Neural progenitor cell (in vitro differentiated cells): ENCODE measurements at regions not wholly inside any gene's neighbourhood (a gene's known extent, or its start where the extent isn't known, plus 50 kb on each side); places are given as distances from the start of the nearest gene placed in this dataset.

Source experiments
- DNase-seq: peaks from one replicate; pipeline ENCODE4 v3.0.0-alpha.2; 2016; ENCODE audit warnings: low spot score
- H2AFZ ChIP-seq: fragments of 200-600 bp; sonication (generic); replicated peaks from 2 replicates; pipeline ENCODE4 v1.6.1; 2016; ENCODE audit warnings: antibody characterized with exemption
- H3F3A ChIP-seq: fragments of 200-600 bp; sonication (generic); 2 replicates; pipeline ENCODE4 v1.6.1; 2016; ENCODE audit warnings: antibody characterized with exemption, low read depth
- H3K27ac ChIP-seq: fragments of 200-600 bp; sonication (generic); 2 replicates; pipeline ENCODE4 v1.5.1; 2016; ENCODE audit warnings: mild to moderate bottlenecking
- H3K27me3 ChIP-seq: fragments of 200-600 bp; sonication (generic); 2 replicates; pipeline ENCODE4 v1.6.1; 2016; ENCODE audit warnings: mild to moderate bottlenecking, moderate library complexity
- H3K36me3 ChIP-seq: fragments of 200-600 bp; sonication (generic); 2 replicates; pipeline ENCODE4 v1.5.1; 2016
- H3K4me1 ChIP-seq: fragments of 200-600 bp; sonication (generic); 2 replicates; pipeline ENCODE4 v1.6.1; 2016; ENCODE audit warnings: mixed run types
- H3K4me2 ChIP-seq: fragments of 200-600 bp; sonication (generic); 2 replicates; pipeline ENCODE4 v1.6.1; 2016
- H3K4me3 ChIP-seq: fragments of 200-600 bp; sonication (generic); 2 replicates; pipeline ENCODE4 v1.5.1; 2016
- H3K79me2 ChIP-seq: fragments of 200-600 bp; sonication (generic); 2 replicates; pipeline ENCODE4 v1.6.1; 2016; ENCODE audit warnings: low read depth
- H3K9ac ChIP-seq: fragments of 200-600 bp; sonication (generic); 2 replicates; pipeline ENCODE4 v1.6.1; 2016
- H3K9me3 ChIP-seq: fragments of 200-600 bp; sonication (generic); 2 replicates; pipeline ENCODE4 v1.5.1; 2016; ENCODE audit warnings: low read depth
- H4K20me1 ChIP-seq: fragments of 200-600 bp; sonication (generic); 2 replicates; pipeline ENCODE4 v1.6.1; 2016; ENCODE audit warnings: low read depth
- H3K27ac Mint-ChIP-seq: 3 replicates; pipeline ENCODE4 v1.8.0; 2021; ENCODE audit warnings: mixed read lengths
- H3K27me3 Mint-ChIP-seq: 2 replicates; pipeline ENCODE4 v1.8.0; 2022; ENCODE audit warnings: low read depth, mild to moderate bottlenecking, inconsistent platforms, moderate library complexity, mixed read lengths; ENCODE audit not compliant: insufficient read depth
- H3K36me3 Mint-ChIP-seq: 3 replicates; pipeline ENCODE4 v1.8.0; 2021; ENCODE audit warnings: mixed read lengths
- H3K4me1 Mint-ChIP-seq: 3 replicates; pipeline ENCODE4 v1.8.0; 2021; ENCODE audit warnings: mixed read lengths
- H3K4me3 Mint-ChIP-seq: 3 replicates; pipeline ENCODE4 v1.8.0; 2021; ENCODE audit warnings: mild to moderate bottlenecking, moderate library complexity, mixed read lengths
- H3K9me3 Mint-ChIP-seq: 3 replicates; pipeline ENCODE4 v1.8.0; 2020; ENCODE audit warnings: mixed read lengths
- EZH2 ChIP-seq: fragments of 200-600 bp; sonication (generic); IDR thresholded peaks from 2 replicates; pipeline ENCODE4 v1.6.1; 2017; ENCODE audit warnings: antibody characterized with exemption, mild to moderate bottlenecking, moderate library complexity
- EZH2phosphoT487 ChIP-seq: fragments of 200-600 bp; sonication (generic); IDR thresholded peaks from 2 replicates; pipeline ENCODE4 v1.6.1; 2017; ENCODE audit warnings: antibody characterized with exemption
- TF ChIP-seq, protein P1 (sequence below): fragments of 200-600 bp; sonication (generic); IDR thresholded peaks from 2 replicates; pipeline ENCODE4 v1.5.1; 2017; ENCODE audit warnings: antibody characterized with exemption, mild to moderate bottlenecking

DNA sequence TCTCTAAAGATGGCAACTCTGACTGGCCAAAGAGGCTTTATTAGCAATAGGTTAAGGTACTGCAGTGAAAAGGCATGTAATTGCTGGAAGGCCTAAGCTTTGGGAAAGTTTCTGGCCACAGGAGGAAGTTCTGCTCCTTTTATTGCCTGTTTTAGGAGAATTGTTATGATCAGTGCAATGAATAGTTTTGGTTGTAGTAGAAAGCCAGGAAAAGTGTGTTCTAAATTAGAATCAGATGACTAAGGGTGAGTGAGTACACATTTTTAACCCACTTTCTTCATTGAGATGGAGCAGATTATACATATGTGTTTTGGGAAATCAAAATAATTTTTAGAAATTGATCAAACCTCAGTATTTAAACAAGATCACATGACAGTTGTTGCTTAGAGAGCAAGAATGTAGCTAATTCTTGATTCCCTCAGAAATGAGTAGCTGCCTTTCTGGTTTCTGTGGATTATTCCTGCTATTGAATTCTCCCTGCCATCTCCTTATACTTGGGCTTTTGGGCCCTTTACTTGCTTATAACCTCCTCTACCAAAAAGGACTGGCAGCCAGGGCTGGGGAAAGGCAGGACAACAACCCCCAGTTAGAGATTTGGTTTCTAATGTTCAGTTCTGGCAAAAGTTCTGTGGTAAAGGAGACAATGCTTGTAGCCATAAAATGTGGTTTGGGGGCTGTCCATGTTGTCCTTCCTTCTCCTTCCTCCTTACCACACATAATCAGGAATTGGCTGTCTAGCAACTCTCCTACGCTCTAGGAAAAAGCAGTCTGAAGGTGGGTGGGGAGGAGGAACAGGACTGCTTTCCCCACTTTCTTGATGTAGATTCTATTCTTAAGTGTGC lies 217.1 kb downstream of the SLC38A4 start:
- no peak overlapping the region for H3K4me2 ChIP-seq
- no peak overlapping the region for H3K27ac ChIP-seq
- H3K27ac Mint-ChIP-seq: no peak overlapping the region

GRCh38 chr12:46604684-46605083 lies 221.1 kb downstream of the SLC38A4 start:
- H3K9me3 ChIP-seq: no peaks in the 10 kb centered on the region
- no peak for DNase-seq
- H3K4me1 ChIP-seq: no peaks in the 10 kb centered on the region
- H3K27me3 Mint-ChIP-seq: no peaks in the 10 kb centered on the region
- no peaks in the 10 kb centered on the region for H3K4me1 Mint-ChIP-seq
- H3K9me3 Mint-ChIP-seq: peaks cover 5% of the 10 kb centered on the region
- H4K20me1 ChIP-seq: no peaks in the 10 kb centered on the region
- no peaks in the 10 kb centered on the region for H3K27me3 ChIP-seq
- H2AFZ ChIP-seq: no peak overlapping the region
- H3K4me3 Mint-ChIP-seq: no peak overlapping the region
- no peak overlapping the region for H3K27ac Mint-ChIP-seq
- no peak overlapping the region for H3K9ac ChIP-seq
- H3K4me3 ChIP-seq: no peak overlapping the region
- H3K36me3 Mint-ChIP-seq: no peaks in the 10 kb centered on the region
- H3F3A ChIP-seq: no peaks in the 10 kb centered on the region
- no peak overlapping the region for H3K27ac ChIP-seq
- TF ChIP-seq EZH2phosphoT487 (no peak), EZH2 (no peak)
- TF ChIP-seq, protein P1, sequence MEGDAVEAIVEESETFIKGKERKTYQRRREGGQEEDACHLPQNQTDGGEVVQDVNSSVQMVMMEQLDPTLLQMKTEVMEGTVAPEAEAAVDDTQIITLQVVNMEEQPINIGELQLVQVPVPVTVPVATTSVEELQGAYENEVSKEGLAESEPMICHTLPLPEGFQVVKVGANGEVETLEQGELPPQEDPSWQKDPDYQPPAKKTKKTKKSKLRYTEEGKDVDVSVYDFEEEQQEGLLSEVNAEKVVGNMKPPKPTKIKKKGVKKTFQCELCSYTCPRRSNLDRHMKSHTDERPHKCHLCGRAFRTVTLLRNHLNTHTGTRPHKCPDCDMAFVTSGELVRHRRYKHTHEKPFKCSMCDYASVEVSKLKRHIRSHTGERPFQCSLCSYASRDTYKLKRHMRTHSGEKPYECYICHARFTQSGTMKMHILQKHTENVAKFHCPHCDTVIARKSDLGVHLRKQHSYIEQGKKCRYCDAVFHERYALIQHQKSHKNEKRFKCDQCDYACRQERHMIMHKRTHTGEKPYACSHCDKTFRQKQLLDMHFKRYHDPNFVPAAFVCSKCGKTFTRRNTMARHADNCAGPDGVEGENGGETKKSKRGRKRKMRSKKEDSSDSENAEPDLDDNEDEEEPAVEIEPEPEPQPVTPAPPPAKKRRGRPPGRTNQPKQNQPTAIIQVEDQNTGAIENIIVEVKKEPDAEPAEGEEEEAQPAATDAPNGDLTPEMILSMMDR: no peak
- H3K4me2 ChIP-seq: no peak overlapping the region
- no peaks in the 10 kb centered on the region for H3K79me2 ChIP-seq
- no peaks in the 10 kb centered on the region for H3K36me3 ChIP-seq

More for the DNA sequence above, 217.1 kb downstream of the SLC38A4 start:
- Histone ChIP-seq H3K4me3 (no peak overlapping the region), H3K9me3 (no peaks in the 10 kb centered on the region), H3K36me3 (no peaks in the 10 kb centered on the region), H2AFZ (no peak overlapping the region), H3K27me3 (no peaks in the 10 kb centered on the region), H4K20me1 (no peaks in the 10 kb centered on the region), H3K9ac (no peak overlapping the region), H3K4me1 (no peaks in the 10 kb centered on the region), H3F3A (no peaks in the 10 kb centered on the region), H3K79me2 (no peaks in the 10 kb centered on the region)
- TF ChIP-seq, protein P1: no peak
- TF ChIP-seq EZH2 (no peak), EZH2phosphoT487 (no peak)
- no peaks in the 10 kb centered on the region for H3K9me3 Mint-ChIP-seq
- no peaks in the 10 kb centered on the region for H3K4me1 Mint-ChIP-seq
- no peaks in the 10 kb centered on the region for H3K27me3 Mint-ChIP-seq
- no peak overlapping the region for H3K4me3 Mint-ChIP-seq
- DNase-seq: no peak
- H3K36me3 Mint-ChIP-seq: no peaks in the 10 kb centered on the region

GRCh38 chr12:46603776-46604456 lies 221.9 kb downstream of the SLC38A4 start:
- H3F3A ChIP-seq: no peaks in the 10 kb centered on the region
- TF ChIP-seq EZH2 (no peak), EZH2phosphoT487 (no peak)
- TF ChIP-seq, protein P1: no peak
- Mint-ChIP-seq H3K9me3 (peaks cover 9% of the 10 kb centered on the region), H3K4me1 (no peaks in the 10 kb centered on the region), H3K4me3 (no peak overlapping the region), H3K27me3 (no peaks in the 10 kb centered on the region), H3K36me3 (no peaks in the 10 kb centered on the region), H3K27ac (no peak overlapping the region)
- H2AFZ ChIP-seq: no peak overlapping the region
- no peak overlapping the region for H3K4me3 ChIP-seq
- no peak overlapping the region for H3K4me2 ChIP-seq
- no peaks in the 10 kb centered on the region for H3K4me1 ChIP-seq
- no peaks in the 10 kb centered on the region for H3K9me3 ChIP-seq
- no peaks in the 10 kb centered on the region for H4K20me1 ChIP-seq
- no peak for DNase-seq
- no peaks in the 10 kb centered on the region for H3K79me2 ChIP-seq
- H3K36me3 ChIP-seq: no peaks in the 10 kb centered on the region
- H3K9ac ChIP-seq: no peak overlapping the region
- H3K27me3 ChIP-seq: no peaks in the 10 kb centered on the region
- no peak overlapping the region for H3K27ac ChIP-seq
